ENCODE measurements at regions not wholly inside any gene's neighbourhood (a gene's known extent, or its start where the extent isn't known, plus 50 kb on each side); places are given as distances from the start of the nearest gene placed in this dataset.
"Not testable (repeated sequence)": the region's sequence is repeated elsewhere in the genome, so short reads cannot be mapped to it uniquely, and the experiment has no call there.

- CTCF ChIA-PET: no interaction called here
- Mint-ChIP-seq H3K36me3 (no peaks in the 10 kb centered on the region), H3K4me1 (no peaks in the 10 kb centered on the region), H3K9me3 (peaks cover 0 to 5% (median 0%) of the 10 kb centered on the region in 5 donors), H3K27ac (no peak overlapping the region), H3K4me3 (no peak overlapping the region), H3K27me3 (peaks cover 6 to 11% of the 10 kb centered on the region in 2 donors)
- no peaks in the 10 kb centered on the region for H3K4me1 ChIP-seq (ENCODE audit: insufficient read depth, low read length)
- no peaks in the 10 kb centered on the region for H3K36me3 ChIP-seq (ENCODE audit: insufficient read depth, low read length)
- DNase-seq: no peak
- POLR2A ChIA-PET: no interaction called here
- H3K4me3 ChIP-seq (ENCODE audit: low read length): no peak overlapping the region
- no peak overlapping the region for H3K27ac ChIP-seq (ENCODE audit: low read depth, low read length)
- H3K27me3 ChIP-seq (ENCODE audit: insufficient read depth, low read length, poor library complexity, severe bottlenecking): no peaks in the 10 kb centered on the region
- no peaks in the 10 kb centered on the region for H3K9me3 ChIP-seq (ENCODE audit: low read length)
Measured at GRCh38 chr19:30811397-30812098, 439.4 kb downstream of the ZNF536 start.

GRCh38 chr19:30810726-30811125 is 438.5 kb downstream of the ZNF536 start:
- ChIA-PET POLR2A (no interaction called here), CTCF (no interaction called here)
- no peak overlapping the region for H3K27ac Mint-ChIP-seq
- no peaks in the 10 kb centered on the region for H3K4me1 ChIP-seq (ENCODE audit: insufficient read depth, low read length)
- H3K36me3 ChIP-seq (ENCODE audit: insufficient read depth, low read length): no peaks in the 10 kb centered on the region
- H3K4me1 Mint-ChIP-seq: no peaks in the 10 kb centered on the region
- H3K4me3 ChIP-seq (ENCODE audit: low read length): no peak overlapping the region
- peaks cover 6 to 10% of the 10 kb centered on the region in 2 donors for H3K27me3 Mint-ChIP-seq
- H3K27ac ChIP-seq (ENCODE audit: low read depth, low read length): no peak overlapping the region
- no peaks in the 10 kb centered on the region for H3K27me3 ChIP-seq (ENCODE audit: insufficient read depth, low read length, poor library complexity, severe bottlenecking)
- H3K36me3 Mint-ChIP-seq: no peaks in the 10 kb centered on the region
- no peaks in the 10 kb centered on the region for H3K9me3 ChIP-seq (ENCODE audit: low read length)
- peaks cover 0 to 5% (median 0%) of the 10 kb centered on the region in 5 donors for H3K9me3 Mint-ChIP-seq
- DNase-seq: no peak
- H3K4me3 Mint-ChIP-seq: no peak overlapping the region

GRCh38 chr19:30807278-30807677 is 435.1 kb downstream of the ZNF536 start:
- Histone ChIP-seq H3K4me3 (ENCODE audit: low read length) (no peak overlapping the region), H3K27me3 (ENCODE audit: insufficient read depth, low read length, poor library complexity, severe bottlenecking) (no peaks in the 10 kb centered on the region), H3K27ac (ENCODE audit: low read depth, low read length) (no peak overlapping the region), H3K9me3 (ENCODE audit: low read length) (no peaks in the 10 kb centered on the region), H3K4me1 (ENCODE audit: insufficient read depth, low read length) (no peaks in the 10 kb centered on the region), H3K36me3 (ENCODE audit: insufficient read depth, low read length) (no peaks in the 10 kb centered on the region)
- H3K4me1 Mint-ChIP-seq: no peaks in the 10 kb centered on the region
- no peak overlapping the region for H3K27ac Mint-ChIP-seq
- POLR2A ChIA-PET: no interaction called here
- CTCF ChIA-PET: no interaction called here
- H3K36me3 Mint-ChIP-seq: no peaks in the 10 kb centered on the region
- H3K4me3 Mint-ChIP-seq: no peak overlapping the region
- no peak for DNase-seq
- H3K9me3 Mint-ChIP-seq: peaks cover 0 to 2% (median 0%) of the 10 kb centered on the region in 5 donors
- H3K27me3 Mint-ChIP-seq: peaks cover 10 to 11% of the 10 kb centered on the region in 2 donors

GRCh38 chr19:30806311-30806710 is 434.1 kb downstream of the ZNF536 start:
- Histone ChIP-seq H3K27me3 (ENCODE audit: insufficient read depth, low read length, poor library complexity, severe bottlenecking) (no peaks in the 10 kb centered on the region), H3K4me1 (ENCODE audit: insufficient read depth, low read length) (no peaks in the 10 kb centered on the region), H3K9me3 (ENCODE audit: low read length) (no peaks in the 10 kb centered on the region), H3K36me3 (ENCODE audit: insufficient read depth, low read length) (no peaks in the 10 kb centered on the region), H3K27ac (ENCODE audit: low read depth, low read length) (no peak overlapping the region), H3K4me3 (ENCODE audit: low read length) (no peak overlapping the region)
- H3K36me3 Mint-ChIP-seq: no peaks in the 10 kb centered on the region
- H3K9me3 Mint-ChIP-seq: peaks cover 0 to 2% (median 0%) of the 10 kb centered on the region in 5 donors
- H3K4me1 Mint-ChIP-seq: no peaks in the 10 kb centered on the region
- POLR2A ChIA-PET: no interaction called here
- peaks cover 9 to 11% of the 10 kb centered on the region in 2 donors for H3K27me3 Mint-ChIP-seq
- DNase-seq: no peak
- CTCF ChIA-PET: no interaction called here
- H3K4me3 Mint-ChIP-seq: no peak overlapping the region
- H3K27ac Mint-ChIP-seq: no peak overlapping the region

- H3K9me3 Mint-ChIP-seq: no peaks in the 10 kb centered on the region
- ChIA-PET POLR2A (no interaction called here), CTCF (no interaction called here)
- H3K27me3 Mint-ChIP-seq: peaks cover 7 to 10% of the 10 kb centered on the region in 2 donors
- no peaks in the 10 kb centered on the region for H3K36me3 ChIP-seq (ENCODE audit: insufficient read depth, low read length)
- no peak overlapping the region for H3K27ac Mint-ChIP-seq
- H3K36me3 Mint-ChIP-seq: no peaks in the 10 kb centered on the region
- no peak for DNase-seq
- H3K4me1 Mint-ChIP-seq: peaks cover 0 to 1% (median 0%) of the 10 kb centered on the region in 3 donors
- no peaks in the 10 kb centered on the region for H3K4me1 ChIP-seq (ENCODE audit: insufficient read depth, low read length)
- H3K4me3 Mint-ChIP-seq: no peak overlapping the region
- no peak overlapping the region for H3K4me3 ChIP-seq (ENCODE audit: low read length)
- H3K9me3 ChIP-seq (ENCODE audit: low read length): no peaks in the 10 kb centered on the region
- no peak overlapping the region for H3K27ac ChIP-seq (ENCODE audit: low read depth, low read length)
- H3K27me3 ChIP-seq (ENCODE audit: insufficient read depth, low read length, poor library complexity, severe bottlenecking): no peaks in the 10 kb centered on the region
Measured at GRCh38 chr19:30804751-30805150, 432.6 kb downstream of the ZNF536 start.

- H3K4me1 Mint-ChIP-seq; H3K4me3 ChIP-seq (ENCODE audit: low read length); H3K9me3 Mint-ChIP-seq; H3K4me3 Mint-ChIP-seq; H3K36me3 ChIP-seq (ENCODE audit: insufficient read depth, low read length); H3K36me3 Mint-ChIP-seq; H3K27me3 ChIP-seq (ENCODE audit: insufficient read depth, low read length, poor library complexity, severe bottlenecking); H3K27me3 Mint-ChIP-seq; DNase-seq; H3K27ac ChIP-seq (ENCODE audit: low read depth, low read length); H3K27ac Mint-ChIP-seq; H3K9me3 ChIP-seq (ENCODE audit: low read length); CTCF ChIA-PET; POLR2A ChIA-PET; H3K4me1 ChIP-seq (ENCODE audit: insufficient read depth, low read length): not testable (repeated sequence)
Measured at GRCh38 chr19:30804333-30804732, 432.1 kb downstream of the ZNF536 start.

- no peak overlapping the region for H3K4me3 Mint-ChIP-seq
- no peaks in the 10 kb centered on the region for H3K27me3 ChIP-seq (ENCODE audit: insufficient read depth, low read length, poor library complexity, severe bottlenecking)
- no peaks in the 10 kb centered on the region for H3K36me3 ChIP-seq (ENCODE audit: insufficient read depth, low read length)
- ChIA-PET POLR2A (no interaction called here), CTCF (no interaction called here)
- peaks cover 0 to 1% (median 0%) of the 10 kb centered on the region in 3 donors for H3K4me1 Mint-ChIP-seq
- no peak overlapping the region for H3K4me3 ChIP-seq (ENCODE audit: low read length)
- no peak for DNase-seq
- H3K27ac ChIP-seq (ENCODE audit: low read depth, low read length): no peak overlapping the region
- no peaks in the 10 kb centered on the region for H3K4me1 ChIP-seq (ENCODE audit: insufficient read depth, low read length)
- no peaks in the 10 kb centered on the region for H3K9me3 Mint-ChIP-seq
- H3K27me3 Mint-ChIP-seq: peaks cover 7 to 12% of the 10 kb centered on the region in 2 donors
- no peak overlapping the region for H3K27ac Mint-ChIP-seq
- no peaks in the 10 kb centered on the region for H3K9me3 ChIP-seq (ENCODE audit: low read length)
- no peaks in the 10 kb centered on the region for H3K36me3 Mint-ChIP-seq
Measured at GRCh38 chr19:30802424-30803013, 430.3 kb downstream of the ZNF536 start.

GRCh38 chr19:30799865-30800755 is 427.9 kb downstream of the ZNF536 start:
- Histone ChIP-seq H3K4me3 (ENCODE audit: low read length) (no peak overlapping the region), H3K36me3 (ENCODE audit: insufficient read depth, low read length) (no peaks in the 10 kb centered on the region), H3K27me3 (ENCODE audit: insufficient read depth, low read length, poor library complexity, severe bottlenecking) (no peaks in the 10 kb centered on the region), H3K9me3 (ENCODE audit: low read length) (no peaks in the 10 kb centered on the region), H3K27ac (ENCODE audit: low read depth, low read length) (no peak overlapping the region), H3K4me1 (ENCODE audit: insufficient read depth, low read length) (no peaks in the 10 kb centered on the region)
- DNase-seq: no peak
- Mint-ChIP-seq H3K9me3 (no peaks in the 10 kb centered on the region), H3K36me3 (no peaks in the 10 kb centered on the region), H3K4me1 (peaks cover 0 to 1% (median 0%) of the 10 kb centered on the region in 3 donors), H3K27ac (no peak overlapping the region), H3K27me3 (peaks cover 11 to 12% of the 10 kb centered on the region in 2 donors), H3K4me3 (no peak overlapping the region)
- ChIA-PET POLR2A (no interaction called here), CTCF (no interaction called here)

Data from CD8-positive, alpha-beta memory T cell (primary cell).